ENCODE measurements at regions not wholly inside any gene's neighbourhood (a gene's known extent, or its start where the extent isn't known, plus 50 kb on each side); places are given as distances from the start of the nearest gene placed in this dataset.

GRCh38 chr2:21422724-21423522 lies 299.2 kb downstream of the TDRD15 start:
- no peak for ATAC-seq
- Histone ChIP-seq H3K27me3 (ENCODE audit: control insufficient read depth, insufficient read depth, low read length) (no peaks in the 10 kb centered on the region), H3K27ac (ENCODE audit: low read length) (no peak overlapping the region), H3K4me1 (ENCODE audit: control insufficient read depth, insufficient read depth, low read length) (no peaks in the 10 kb centered on the region), H3K36me3 (ENCODE audit: control insufficient read depth, insufficient read depth, low read length) (no peaks in the 10 kb centered on the region), H3K9me3 (ENCODE audit: control insufficient read depth, insufficient read depth, low read depth, low read length) (no peaks in the 10 kb centered on the region), H3K4me3 (ENCODE audit: low read depth in 2 of 2, low read length in 2 of 2) (no peak overlapping the region)
- intact Hi-C loops (cut with micrococcal nuclease; ENCODE audit: unreplicated experiment) (no loop called here), in situ Hi-C loops (cut with HindIII; ENCODE audit: low pct_unique_long_range_greater_than_20kb, low sequenced_read_pairs) (no loop called here)
- DNase-seq (ENCODE audit: low read depth, low spot score): no peak
- no TSS peak for BruUV-seq (replicated peaks)
- TF ChIP-seq POLR2AphosphoS5 (IDR thresholded peaks at IDR 0.05; ENCODE audit: low read depth, low read length) (no peak), TCF7L2 (IDR thresholded peaks at IDR 0.05; ENCODE audit: low read depth, low read length) (no peak), SIN3A (IDR thresholded peaks at IDR 0.05; ENCODE audit: borderline replicate concordance, insufficient read depth, low read depth, low read length) (no peak), CTCF (IDR thresholded peaks at IDR 0.05) (no peak), REST (IDR thresholded peaks at IDR 0.05; ENCODE audit: insufficient read depth in 1 of 2, low read depth in 2 of 2, low read length in 1 of 2) (no peak)
- CTCF ChIA-PET: interaction anchor here (0.5 kb wide), 1 partner anchor 70 kb away, joined by 5 read pairs; no protein-coding TSS in a partner anchor
- POLR2A ChIA-PET: no interaction called here

GRCh38 chr2:21423854-21424253 lies 300.1 kb downstream of the TDRD15 start:
- Histone ChIP-seq H3K4me1 (ENCODE audit: control insufficient read depth, insufficient read depth, low read length) (no peaks in the 10 kb centered on the region), H3K4me3 (ENCODE audit: low read depth in 2 of 2, low read length in 2 of 2) (no peak overlapping the region), H3K9me3 (ENCODE audit: control insufficient read depth, insufficient read depth, low read depth, low read length) (no peaks in the 10 kb centered on the region), H3K36me3 (ENCODE audit: control insufficient read depth, insufficient read depth, low read length) (no peaks in the 10 kb centered on the region), H3K27me3 (ENCODE audit: control insufficient read depth, insufficient read depth, low read length) (no peaks in the 10 kb centered on the region), H3K27ac (ENCODE audit: low read length) (no peak overlapping the region)
- ATAC-seq: no peak
- CTCF ChIA-PET: interaction anchor here (0.5 kb wide), 1 partner anchor 71 kb away, joined by 5 read pairs; no protein-coding TSS in a partner anchor
- TF ChIP-seq REST (IDR thresholded peaks at IDR 0.05; ENCODE audit: insufficient read depth in 1 of 2, low read depth in 2 of 2, low read length in 1 of 2): no peak
- TF ChIP-seq TCF7L2 (IDR thresholded peaks at IDR 0.05; ENCODE audit: low read depth, low read length): no peak
- TF ChIP-seq POLR2AphosphoS5 (IDR thresholded peaks at IDR 0.05; ENCODE audit: low read depth, low read length): no peak
- TF ChIP-seq SIN3A (IDR thresholded peaks at IDR 0.05; ENCODE audit: borderline replicate concordance, insufficient read depth, low read depth, low read length): no peak
- no peak for TF ChIP-seq CTCF (IDR thresholded peaks at IDR 0.05)
- DNase-seq (ENCODE audit: low read depth, low spot score): no peak
- POLR2A ChIA-PET: no interaction called here
- in situ Hi-C loops (cut with HindIII; ENCODE audit: low pct_unique_long_range_greater_than_20kb, low sequenced_read_pairs) (no loop called here), intact Hi-C loops (cut with micrococcal nuclease; ENCODE audit: unreplicated experiment) (no loop called here)
- BruUV-seq (replicated peaks): no TSS peak

Data from Panc1 (cell line).